ENCODE measurements at regions not wholly inside any gene's neighbourhood (a gene's known extent, or its start where the extent isn't known, plus 50 kb on each side); places are given as distances from the start of the nearest gene placed in this dataset.

GRCh38 chr4:114476310-114476709, 122.3 kb upstream of the UGT8 start:
- TF ChIP-seq, protein P1, sequence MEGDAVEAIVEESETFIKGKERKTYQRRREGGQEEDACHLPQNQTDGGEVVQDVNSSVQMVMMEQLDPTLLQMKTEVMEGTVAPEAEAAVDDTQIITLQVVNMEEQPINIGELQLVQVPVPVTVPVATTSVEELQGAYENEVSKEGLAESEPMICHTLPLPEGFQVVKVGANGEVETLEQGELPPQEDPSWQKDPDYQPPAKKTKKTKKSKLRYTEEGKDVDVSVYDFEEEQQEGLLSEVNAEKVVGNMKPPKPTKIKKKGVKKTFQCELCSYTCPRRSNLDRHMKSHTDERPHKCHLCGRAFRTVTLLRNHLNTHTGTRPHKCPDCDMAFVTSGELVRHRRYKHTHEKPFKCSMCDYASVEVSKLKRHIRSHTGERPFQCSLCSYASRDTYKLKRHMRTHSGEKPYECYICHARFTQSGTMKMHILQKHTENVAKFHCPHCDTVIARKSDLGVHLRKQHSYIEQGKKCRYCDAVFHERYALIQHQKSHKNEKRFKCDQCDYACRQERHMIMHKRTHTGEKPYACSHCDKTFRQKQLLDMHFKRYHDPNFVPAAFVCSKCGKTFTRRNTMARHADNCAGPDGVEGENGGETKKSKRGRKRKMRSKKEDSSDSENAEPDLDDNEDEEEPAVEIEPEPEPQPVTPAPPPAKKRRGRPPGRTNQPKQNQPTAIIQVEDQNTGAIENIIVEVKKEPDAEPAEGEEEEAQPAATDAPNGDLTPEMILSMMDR (IDR thresholded peaks at IDR 0.05; ENCODE audit: low read depth, low read length), result no peak
- TF ChIP-seq POLR2A (IDR thresholded peaks at IDR 0.05; ENCODE audit: extremely low read depth, insufficient read length), result no peak
